Testis (tissue), 2 donors: ENCODE measurements at regions not wholly inside any gene's neighbourhood (a gene's known extent, or its start where the extent isn't known, plus 50 kb on each side); places are given as distances from the start of the nearest gene placed in this dataset.

Source experiments
- CTCF ChIP-seq, 3 experiments: fragments of 450-650 bp in 2 of 3; fragments of 200-600 bp in 1 of 3; sonication (generic) in 1 of 3; IDR thresholded peaks; one replicate each; pipeline ENCODE4 v1.5.1; 2016 to 2019; ENCODE audit warnings: antibody characterized with exemption in 3 of 3, mild to moderate bottlenecking in 2 of 3, moderate library complexity in 1 of 3
- POLR2A ChIP-seq: fragments of 450-650 bp; IDR thresholded peaks from one replicate; pipeline ENCODE4 v1.6.1; 2017; ENCODE audit warnings: antibody characterized with exemption, mild to moderate bottlenecking, moderate library complexity

- TF ChIP-seq POLR2A (no peak), CTCF (IDR thresholded peaks at IDR 0.05) (no peak)
Observed at GRCh38 chr18:5030636-5031035, 166.4 kb downstream of the AKAIN1 start.
